GM12878 (cell line): ENCODE measurements at regions not wholly inside any gene's neighbourhood (a gene's known extent, or its start where the extent isn't known, plus 50 kb on each side); places are given as distances from the start of the nearest gene placed in this dataset.

Experiments used
- ATAC-seq: fragments of 200-7000 bp; cut with Tn5 transposase; 3 replicates; pipeline ENCODE4 v1.9.1; 2020; ENCODE audit warnings: mild to moderate bottlenecking, moderate library complexity
- BruUV-seq: library from RNA; stranded (reverse); fragments of 400-500 nt; replicated peaks from 2 replicates; lab custom pipeline; 2021; lab: Mats Ljungman, UMichigan
- CTCF ChIA-PET: fragments of 300-600 bp; sonication (Branson Sonifier 250); formaldehyde crosslinking; extraction: SDS; loops from one replicate; lab custom pipeline; 2021; ENCODE audit warnings: inconsistent platforms; lab: Yijun Ruan, JAX
- POLR2A ChIA-PET: fragments of 350-600 bp; formaldehyde crosslinking; extraction: SDS; loops from one replicate; lab custom pipeline; 2021; ENCODE audit warnings: inconsistent platforms; lab: Charles Lee
- RAD21 ChIA-PET: fragments of 300-600 bp; sonication (Branson Sonifier 250); formaldehyde crosslinking; loops from one replicate; lab custom pipeline; 2023; ENCODE audit warnings: antibody characterized with exemption; ENCODE audit not compliant: unreplicated experiment; lab: Charles Lee
- SMC1A ChIA-PET: fragments of 300-600 bp; sonication (Branson Sonifier 250); formaldehyde crosslinking; loops from one replicate; lab custom pipeline; 2023; ENCODE audit not compliant: unreplicated experiment, uncharacterized antibody; lab: Charles Lee
- DNase-seq: peaks from one replicate; pipeline ENCODE4 v3.0.0-alpha.2; 2011; ENCODE audit warnings: low read depth, low spot score
- FAIRE-seq: peaks from 3 replicates; lab custom pipeline; 2011; peaks lifted over from hg19 to GRCh38; lab: Jason Lieb, UNC
- H2AFZ ChIP-seq: 2 replicates; pipeline ENCODE4 v1.6.0; 2011; ENCODE audit warnings: low read depth, low read length, control low read depth; ENCODE audit not compliant: control insufficient read depth
- H3K27ac ChIP-seq: 2 replicates; pipeline ENCODE4 v1.5.1; 2011; ENCODE audit warnings: control low read depth; ENCODE audit not compliant: control insufficient read depth, insufficient read depth
- H3K27me3 ChIP-seq, 2 experiments: replicated peaks in 1 of 2; 2 replicates each; pipeline versions ENCODE4 v1.6.0 to v1.6.1; 2011; ENCODE audit warnings: low read length in 1 of 2; ENCODE audit not compliant: control insufficient read depth in 2 of 2, insufficient read depth in 2 of 2
- H3K36me3 ChIP-seq, 2 experiments: 2 replicates each; pipeline ENCODE4 v1.5.1; 2011; ENCODE audit warnings: low read length in 1 of 2; ENCODE audit not compliant: control insufficient read depth in 2 of 2, insufficient read depth in 2 of 2
- H3K4me1 ChIP-seq: 2 replicates; pipeline ENCODE4 v1.6.1; 2011; ENCODE audit warnings: mild to moderate bottlenecking, low read length, moderate library complexity, mixed read lengths; ENCODE audit not compliant: control insufficient read depth, insufficient read depth
- H3K4me2 ChIP-seq: 2 replicates; pipeline ENCODE4 v1.6.0; 2011; ENCODE audit warnings: control low read depth; ENCODE audit not compliant: control insufficient read depth, insufficient read depth
- H3K4me3 ChIP-seq: fragments of 200-600 bp; sonication (generic); 2 replicates; pipeline ENCODE4 v1.5.1; 2016
- H3K79me2 ChIP-seq: 2 replicates; pipeline ENCODE4 v1.6.0; 2011; ENCODE audit warnings: low read length; ENCODE audit not compliant: control insufficient read depth, insufficient read depth
- H3K9ac ChIP-seq: 2 replicates; pipeline ENCODE4 v1.8.0; 2011; ENCODE audit warnings: low read length, control low read depth, mixed read lengths; ENCODE audit not compliant: control insufficient read depth, insufficient read depth
- H3K9me3 ChIP-seq: replicated peaks from 3 replicates; pipeline ENCODE4 v1.5.1; 2011; ENCODE audit warnings: mild to moderate bottlenecking, low read length; ENCODE audit not compliant: control insufficient read depth, insufficient read depth
- H4K20me1 ChIP-seq: 2 replicates; pipeline ENCODE4 v1.6.0; 2011; ENCODE audit not compliant: control insufficient read depth, insufficient read depth
- BHLHE40 ChIP-seq, 2 experiments: fragments of 450-650 bp in 1 of 2; IDR thresholded peaks; 2 replicates each; pipeline ENCODE4 v1.6.1; 2011 to 2017; ENCODE audit warnings: low read depth in 2 of 2, borderline replicate concordance in 1 of 2, improper control_type of control experiment in 1 of 2, low read length in 1 of 2, mild to moderate bottlenecking in 1 of 2
- CREM ChIP-seq: IDR thresholded peaks from 2 replicates; pipeline ENCODE4 v1.6.1; 2014; ENCODE audit warnings: antibody characterized with exemption, low read depth
- POU2F2 ChIP-seq: IDR thresholded peaks from 3 replicates; pipeline ENCODE4 v1.6.1; 2011; ENCODE audit warnings: low read depth, mild to moderate bottlenecking, low read length, borderline replicate concordance
- ZBTB11 ChIP-seq: fragments of 450-650 bp; formaldehyde crosslinking; IDR thresholded peaks from 2 replicates; pipeline ENCODE4 v1.5.0; 2022; ENCODE audit warnings: mild to moderate bottlenecking, missing genetic modification characterization
- WGBS: methylation state at CpG from one replicate; pipeline ENCODE4 v1.1.6; 2016; ENCODE audit warnings: low lambda C conversion rate; ENCODE audit not compliant: insufficient replicate concordance, insufficient coverage; ENCODE audit errors: missing lambda C conversion rate; 5-methylcytosine and 5-hydroxymethylcytosine counted together
- in situ Hi-C: fragments of 300-500 bp; cut with MboI; formaldehyde crosslinking; loops from 9 replicates; pipeline ENCODE4 v1.14.3; 2018; ENCODE audit warnings: mixed read lengths
- intact Hi-C: fragments of 100-400 bp; cut with micrococcal nuclease; formaldehyde crosslinking; loops from one replicate; pipeline ENCODE4 v1.14.2; 2022; ENCODE audit not compliant: unreplicated experiment

GRCh38 chr7:24029068-24029467 is 254.9 kb upstream of the NPY start:
- no peak for TF ChIP-seq POU2F2
- no peak for TF ChIP-seq ZBTB11 (CRISPR knock-in tag)
- in situ Hi-C loops: no loop called here
- FAIRE-seq: no peak
- H3K27me3 ChIP-seq: no peaks in the 10 kb centered on the region
- no TSS peak for BruUV-seq
- H3K9ac ChIP-seq: no peak overlapping the region
- H3K9me3 ChIP-seq: no peaks in the 10 kb centered on the region
- 33% methylated on average over 1 of the region's 1 CpG for WGBS
- no peaks in the 10 kb centered on the region for H4K20me1 ChIP-seq
- H3K36me3 ChIP-seq: no peaks in the 10 kb centered on the region
- intact Hi-C loops: no loop called here
- no peaks in the 10 kb centered on the region for H3K4me1 ChIP-seq
- ChIA-PET CTCF (no interaction called here), POLR2A (no interaction called here), RAD21 (no interaction called here), SMC1A (no interaction called here)
- ATAC-seq: no peak
- H3K79me2 ChIP-seq: no peaks in the 10 kb centered on the region
- no peak overlapping the region for H2AFZ ChIP-seq
- DNase-seq: no peak
- no peak overlapping the region for H3K4me3 ChIP-seq
- H3K4me2 ChIP-seq: no peak overlapping the region
- no peak overlapping the region for H3K27ac ChIP-seq

GRCh38 chr7:24034251-24034650 is 249.7 kb upstream of the NPY start:
- intact Hi-C loops: no loop called here
- no peak overlapping the region for H3K9ac ChIP-seq
- H3K4me3 ChIP-seq: no peak overlapping the region
- RAD21 ChIA-PET: no interaction called here
- in situ Hi-C loops: no loop called here
- DNase-seq: no peak
- no peak for TF ChIP-seq BHLHE40 (IDR thresholded peaks at IDR 0.05; ENCODE audit: borderline replicate concordance in 1 of 2, low read depth in 2 of 2, low read length in 1 of 2)
- TF ChIP-seq CREM: no peak
- POLR2A ChIA-PET: no interaction called here
- no peaks in the 10 kb centered on the region for H3K36me3 ChIP-seq
- BruUV-seq: no TSS peak
- no peak for ATAC-seq
- H3K27me3 ChIP-seq: no peaks in the 10 kb centered on the region
- H3K27ac ChIP-seq: no peak overlapping the region
- no peaks in the 10 kb centered on the region for H3K79me2 ChIP-seq
- no peak overlapping the region for H2AFZ ChIP-seq
- H3K9me3 ChIP-seq: no peaks in the 10 kb centered on the region
- SMC1A ChIA-PET: no interaction called here
- FAIRE-seq: no peak
- H3K4me2 ChIP-seq: no peak overlapping the region
- CTCF ChIA-PET: no interaction called here
- WGBS: 71% methylated on average over 1 of the region's 1 CpG
- no peaks in the 10 kb centered on the region for H3K4me1 ChIP-seq
- no peaks in the 10 kb centered on the region for H4K20me1 ChIP-seq
